Heart right ventricle (tissue), 16 donors: ENCODE measurements at regions not wholly inside any gene's neighbourhood (a gene's known extent, or its start where the extent isn't known, plus 50 kb on each side); places are given as distances from the start of the nearest gene placed in this dataset.

Source experiments
- ATAC-seq, 8 donors: fragments of 200-7000 bp; cut with Tn5 transposase; one replicate each; pipeline ENCODE4 v1.9.1; 2020; ENCODE audit warnings: mild to moderate bottlenecking in 8 of 8, moderate library complexity in 8 of 8, moderate number of reproducible peaks in 1 of 8
- DNase-seq, 2 donors: peaks; one replicate each; pipeline ENCODE4 v3.0.0-alpha.2; 2020
- H3K27ac ChIP-seq, 10 donors: fragments of 200-600 bp; sonication (generic) in 2 of 10; one replicate each; pipeline versions ENCODE4 v1.5.0 to v1.8.0; 2020 to 2022; ENCODE audit warnings: mild to moderate bottlenecking in 3 of 10
- H3K27me3 ChIP-seq, 7 donors: fragments of 200-600 bp; one replicate each; pipeline ENCODE4 v1.8.0; 2021 to 2022; ENCODE audit warnings: mild to moderate bottlenecking in 2 of 7
- H3K36me3 ChIP-seq, 9 donors: fragments of 200-600 bp; sonication (generic) in 1 of 9; one replicate each; pipeline versions ENCODE4 v1.5.0 to v1.8.0; 2020 to 2022; ENCODE audit warnings: mild to moderate bottlenecking in 2 of 9
- H3K4me1 ChIP-seq, 9 donors: fragments of 200-600 bp; sonication (generic) in 1 of 9; one replicate each; pipeline versions ENCODE4 v1.5.0 to v1.8.0; 2020 to 2022; ENCODE audit warnings: mild to moderate bottlenecking in 4 of 9
- H3K4me3 ChIP-seq, 10 donors: fragments of 200-600 bp; sonication (generic) in 2 of 10; one replicate each; pipeline versions ENCODE4 v1.5.0 to v1.8.0; 2020 to 2022; ENCODE audit warnings: mild to moderate bottlenecking in 7 of 10, moderate library complexity in 2 of 10
- H3K9me3 ChIP-seq, 11 donors: fragments of 200-600 bp in 10 of 11; sonication (generic) in 2 of 11; one replicate each; pipeline versions ENCODE4 v1.5.0 to v1.8.0; 2013 to 2022; ENCODE audit warnings: mild to moderate bottlenecking in 2 of 11, control low read depth in 1 of 11, moderate library complexity in 1 of 11
- CTCF ChIP-seq, 9 donors: fragments of 200-600 bp; sonication (generic) in 2 of 9; IDR thresholded peaks; one replicate each; pipeline versions ENCODE4 v1.5.0 to v1.8.0; 2021 to 2022; ENCODE audit warnings: antibody characterized with exemption in 9 of 9, mild to moderate bottlenecking in 5 of 9, moderate library complexity in 1 of 9
- WGBS, 2 donors: extraction: QIAGEN DNeasy Blood & Tissue Kit; methylation state at CpG; one replicate each; pipeline ENCODE4 v1.1.7; 2013; ENCODE audit warnings: inconsistent platforms in 1 of 2; 5-methylcytosine and 5-hydroxymethylcytosine counted together
- intact Hi-C, 10 donors: fragments of 100-400 bp; cut with DNase I; formaldehyde crosslinking; loops; one replicate each; pipeline versions ENCODE4 v1.11.1 to v1.14.2; 2022
- donor health status: Arrhythmogenic right ventricular cardiomyopathy.
- donor health status: ischemic (EF 13 %, LVEDD 7.1; RV severe dilation, severe dysfunction).
- donor health status: healthy with polysubstance abuse.
- donor health status: DM: no; HTN: yes; CAD: no.
- donor health status: DM: no; HTN: no; CAD: no.
- donor health status: ischemic (EF 25% LVEDD 6.9; RV normal size, moderate dysfunction).
- donor health status: ischemic (EF 25% LVEDD 5.7; RV mildly dilated, moderate dysfunction).
- donor health status: healthy.
- donor health status: DM: yes; HTN: yes; CAD: no.
- donor health status: Ischemic cardiomyopathy.
- donor health status: ischemic (EF 35%, LVEDD 5.7; RV mildly dilated, moderate dysfunction).
- donor health status: nonischemic (EF 11% LVEDD 7.7; RV severe dilation, severe dysfunction).
- donor health status: DM: yes; HTN: yes; CAD: no.
- donor health status: PGD.
- donor health status: ischemic (EF 29% LVEDD 5.4; RV normal size, mild dysfunction).
- donor health status: nonischemic (EF 23%, LVEDD 6.1; RV moderate dilation, normal function).

GRCh38 chr14:56886471-56887062 is 76.3 kb upstream of the OTX2 start:
- no peaks in the 10 kb centered on the region for H3K9me3 ChIP-seq
- H3K27me3 ChIP-seq = peaks cover 0 to 84% (median 10%) of the 10 kb centered on the region in 7 donors
- DNase-seq = no peak
- H3K27ac ChIP-seq = no peak overlapping the region
- ATAC-seq = no peak
- WGBS, 2 donors = 77 to 80% methylated on average over 6 of the region's 6 CpGs
- no peaks in the 10 kb centered on the region for H3K4me1 ChIP-seq
- intact Hi-C loops = no loop called here
- no peak for TF ChIP-seq CTCF (IDR thresholded peaks at IDR 0.05)
- no peaks in the 10 kb centered on the region for H3K36me3 ChIP-seq
- H3K4me3 ChIP-seq = no peak overlapping the region

GRCh38 chr14:56885825-56886224 is 75.5 kb upstream of the OTX2 start:
- H3K4me1 ChIP-seq = no peaks in the 10 kb centered on the region
- no peak overlapping the region for H3K27ac ChIP-seq
- no peaks in the 10 kb centered on the region for H3K9me3 ChIP-seq
- ATAC-seq (no peak), DNase-seq (no peak)
- no peaks in the 10 kb centered on the region for H3K36me3 ChIP-seq
- TF ChIP-seq CTCF (IDR thresholded peaks at IDR 0.05) = no peak
- H3K27me3 ChIP-seq = peaks cover 0 to 76% (median 13%) of the 10 kb centered on the region in 7 donors
- H3K4me3 ChIP-seq = no peak overlapping the region
- WGBS, 2 donors = 43 to 47% methylated on average over 2 of the region's 2 CpGs
- intact Hi-C loops = no loop called here

GRCh38 chr14:56884617-56885016 is 74.3 kb upstream of the OTX2 start:
- Histone ChIP-seq H3K36me3 (no peaks in the 10 kb centered on the region), H3K9me3 (no peaks in the 10 kb centered on the region), H3K4me1 (no peaks in the 10 kb centered on the region), H3K27ac (no peak overlapping the region), H3K27me3 (peaks cover 0 to 71% (median 23%) of the 10 kb centered on the region in 7 donors), H3K4me3 (no peak overlapping the region)
- 35 to 36% methylated on average over 6 of the region's 6 CpGs for WGBS, 2 donors
- TF ChIP-seq CTCF (IDR thresholded peaks at IDR 0.05) = no peak
- DNase-seq = no peak
- intact Hi-C loops = no loop called here
- no peak for ATAC-seq

GRCh38 chr14:56881181-56881580 is 70.9 kb upstream of the OTX2 start:
- intact Hi-C loops = no loop called here

More at GRCh38 chr14:56881181-56881580, 70.9 kb upstream of the OTX2 start:
- H3K27me3 ChIP-seq = peaks cover 0 to 59% (median 18%) of the 10 kb centered on the region in 7 donors
- no peak for TF ChIP-seq CTCF (IDR thresholded peaks at IDR 0.05)
- H3K27ac ChIP-seq = no peak overlapping the region
- no peak for ATAC-seq
- H3K9me3 ChIP-seq = no peaks in the 10 kb centered on the region
- no peak overlapping the region for H3K4me3 ChIP-seq
- WGBS, 2 donors = 76 to 77% methylated on average over 3 of the region's 3 CpGs
- no peaks in the 10 kb centered on the region for H3K4me1 ChIP-seq
- DNase-seq = no peak
- H3K36me3 ChIP-seq = no peaks in the 10 kb centered on the region
